ENCODE measurements at regions not wholly inside any gene's neighbourhood (a gene's known extent, or its start where the extent isn't known, plus 50 kb on each side); places are given as distances from the start of the nearest gene placed in this dataset.

DNA sequence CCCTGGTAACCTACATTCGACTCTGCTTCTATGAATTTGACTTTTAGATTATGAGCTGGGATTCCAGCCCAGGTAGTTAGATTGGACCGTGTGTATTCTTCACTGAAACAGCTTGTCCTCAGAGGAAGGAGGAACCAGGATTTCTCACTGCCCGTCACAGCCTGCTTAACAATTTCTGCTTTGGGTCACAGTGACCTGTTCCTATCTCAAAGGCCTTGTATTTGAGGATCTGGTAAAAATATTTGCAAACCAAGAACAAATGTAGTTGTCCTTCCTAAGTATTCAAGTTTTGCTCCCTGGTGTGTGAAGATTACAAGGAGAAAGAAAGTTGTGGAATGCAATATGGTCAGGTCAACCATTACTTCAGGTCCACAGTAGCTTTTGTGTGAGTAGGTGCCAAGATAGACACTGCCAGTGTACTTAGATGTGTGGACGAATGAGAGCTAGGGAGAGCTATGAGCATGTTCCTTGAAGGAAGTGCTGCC, 55.1 kb downstream of the KIF4B start:
- no peak for DNase-seq

DNA sequence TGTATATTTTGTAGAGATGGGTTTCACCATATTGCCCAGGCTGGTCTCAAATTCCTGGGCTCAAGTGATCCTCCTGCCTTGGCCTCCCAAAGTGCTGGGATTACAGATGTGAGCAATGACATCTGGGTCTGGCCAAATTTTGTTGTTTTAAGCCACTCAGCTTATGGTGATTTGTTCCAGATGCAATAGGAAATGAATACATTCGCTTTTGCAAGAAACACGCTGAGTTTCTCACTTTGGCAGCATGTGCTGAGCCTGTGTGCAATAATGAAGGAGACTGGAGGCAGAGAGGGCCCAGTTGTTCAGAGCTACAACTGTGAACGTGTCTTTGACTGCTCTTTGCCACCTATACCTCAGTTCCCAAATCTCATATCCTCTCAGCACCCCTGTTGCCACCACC, 56.4 kb downstream of the KIF4B start:
- no peak for DNase-seq

DNA sequence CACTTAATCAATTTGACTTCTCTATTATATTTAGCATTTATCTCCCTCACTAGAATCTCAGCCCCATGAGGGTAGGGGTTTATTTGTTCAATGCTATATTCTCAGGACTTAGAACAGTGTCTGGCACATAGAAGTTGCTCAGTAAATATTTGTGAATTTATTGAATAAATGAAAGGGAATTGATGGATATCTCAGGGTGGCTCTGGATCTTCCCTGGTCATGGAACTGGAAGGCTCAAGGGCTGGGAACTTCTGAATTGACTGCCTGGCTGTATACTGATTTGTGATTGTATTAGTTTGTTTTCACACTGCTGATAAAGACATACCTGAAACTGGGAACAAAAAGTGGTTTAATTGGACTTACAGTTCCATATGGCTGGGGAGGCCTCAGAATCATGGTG, 57.2 kb downstream of the KIF4B start:
- no peak for DNase-seq

DNA sequence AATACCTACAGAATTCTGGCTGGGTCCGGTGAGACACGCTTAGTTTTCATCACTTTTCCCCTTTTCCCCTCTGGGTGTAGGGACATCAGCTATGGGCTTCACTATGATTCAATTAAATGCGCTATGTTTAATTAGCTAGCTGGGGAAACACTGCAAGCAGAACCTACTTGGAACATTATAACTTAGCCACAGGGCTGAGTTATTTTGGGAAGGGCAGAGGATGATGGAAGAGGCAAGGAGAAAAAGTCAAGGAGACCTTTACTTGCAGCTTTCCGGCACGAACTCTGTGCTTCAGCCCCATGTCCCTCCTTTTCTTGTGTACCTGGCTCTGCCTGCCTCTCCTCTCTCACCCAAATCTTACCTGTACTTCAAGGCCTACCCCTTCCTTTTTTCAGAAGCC, 62.8 kb downstream of the KIF4B start:
- no peak for DNase-seq

DNA sequence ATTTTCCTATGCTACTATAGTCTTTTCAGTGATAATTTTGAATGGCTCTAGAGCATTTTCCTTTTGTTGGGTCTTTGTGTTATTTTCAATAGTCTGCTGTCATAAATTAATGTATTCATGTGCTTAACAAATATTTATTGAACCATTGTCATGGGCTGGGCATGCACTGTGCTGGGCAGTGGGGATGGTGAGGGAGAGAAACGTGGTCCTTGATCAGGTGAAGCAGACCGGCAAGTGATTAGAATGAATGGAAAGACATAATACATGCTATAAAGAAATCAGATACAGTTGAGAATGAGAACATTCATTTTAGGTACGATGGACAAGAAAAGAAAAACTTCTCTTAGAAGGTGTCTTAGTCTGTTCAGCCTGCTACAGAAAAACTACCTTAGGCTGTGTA, 66.1 kb downstream of the KIF4B start:
- no peak for DNase-seq

DNA sequence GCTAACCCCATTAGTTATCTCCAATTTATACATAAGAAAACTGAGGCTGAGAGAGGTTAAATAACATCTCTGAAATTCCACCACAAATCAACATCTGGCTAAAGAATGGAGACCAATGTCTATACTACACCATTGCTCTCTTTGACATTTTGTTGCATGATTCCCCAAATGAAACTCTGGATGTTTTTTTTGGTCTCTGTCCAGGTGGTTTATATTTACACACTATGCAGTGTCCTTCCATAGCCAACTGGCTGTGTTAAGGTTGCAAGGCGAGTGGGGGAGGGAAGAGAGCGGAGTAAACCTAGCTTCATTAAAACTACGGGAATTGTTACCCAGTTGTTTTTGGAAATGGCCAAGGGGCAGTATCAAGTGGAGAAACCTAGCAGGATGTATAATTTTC, 67.2 kb downstream of the KIF4B start:
- DNase-seq = no peak

DNA sequence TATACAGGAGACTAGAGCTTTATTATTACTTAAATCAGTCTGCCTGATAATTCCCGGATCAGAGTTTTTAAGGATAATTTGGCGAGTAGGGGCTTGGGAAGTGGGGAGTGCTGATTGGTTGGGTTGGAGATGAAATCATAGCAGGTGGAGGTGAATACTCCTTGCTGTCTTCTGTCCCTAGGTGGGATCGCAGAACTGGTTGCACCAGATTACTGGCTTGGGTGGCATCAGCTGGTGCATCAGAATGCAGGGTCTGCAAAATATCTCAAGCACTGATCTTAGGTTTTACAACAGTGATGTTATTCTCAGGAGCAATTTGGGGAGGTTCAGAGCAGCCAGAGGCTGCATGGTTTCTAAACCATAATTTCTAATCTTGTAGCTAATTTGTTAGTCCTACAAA, 68.1 kb downstream of the KIF4B start:
- no peak for DNase-seq

DNA sequence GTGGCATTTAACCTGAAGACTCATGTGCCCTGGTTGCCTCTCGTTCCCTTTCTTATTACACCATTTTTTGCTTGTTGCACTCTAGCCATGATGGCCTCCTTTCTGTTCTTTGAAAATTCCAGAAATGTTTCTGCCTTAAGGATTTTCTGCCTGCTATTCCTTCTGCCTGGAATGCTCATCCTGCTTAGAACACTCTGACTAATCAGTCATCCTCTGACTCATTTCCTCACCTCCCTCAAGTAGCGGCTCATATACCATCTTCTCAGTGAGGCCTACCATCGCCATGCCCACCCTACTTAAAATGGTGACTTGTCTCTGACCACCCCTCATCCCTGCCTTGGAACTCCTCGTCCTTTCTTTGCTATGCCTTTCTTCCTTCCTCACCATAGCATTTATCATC, 68.8 kb downstream of the KIF4B start:
- DNase-seq = no peak

DNA sequence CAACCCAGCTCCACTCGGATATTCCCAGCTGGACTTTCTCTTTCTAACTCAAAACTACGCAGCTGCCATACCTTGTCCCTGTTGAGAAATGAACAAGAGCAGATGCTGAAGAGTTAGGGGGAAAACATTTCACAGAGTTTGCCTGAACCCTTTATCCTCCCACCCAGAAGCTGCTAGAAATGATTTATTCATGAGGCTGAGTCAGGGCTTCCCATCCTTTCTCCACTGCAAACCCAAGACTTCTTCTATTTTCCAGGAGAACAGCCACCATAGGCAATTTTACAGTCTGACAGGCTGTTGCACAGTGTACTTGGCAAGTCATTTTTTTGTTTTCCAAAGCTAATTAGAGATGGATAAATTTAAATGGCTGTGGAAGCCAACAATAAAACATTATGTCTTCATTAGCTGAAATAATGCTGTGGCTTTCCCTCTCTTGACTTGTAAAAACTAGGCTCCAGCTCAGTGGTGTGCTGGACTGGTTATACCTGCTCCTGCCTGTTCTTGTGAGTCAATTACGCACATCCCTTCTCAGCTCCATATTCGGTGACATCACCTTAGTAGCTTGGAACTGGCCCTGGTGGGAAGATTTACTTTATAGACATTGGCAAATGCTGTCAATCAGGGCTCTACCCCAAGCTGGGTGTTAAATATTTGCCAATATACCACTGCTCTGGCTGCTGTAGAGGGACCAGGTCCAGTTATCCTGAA, 71.9 kb downstream of the KIF4B start:
- DNase-seq = no peak

DNA sequence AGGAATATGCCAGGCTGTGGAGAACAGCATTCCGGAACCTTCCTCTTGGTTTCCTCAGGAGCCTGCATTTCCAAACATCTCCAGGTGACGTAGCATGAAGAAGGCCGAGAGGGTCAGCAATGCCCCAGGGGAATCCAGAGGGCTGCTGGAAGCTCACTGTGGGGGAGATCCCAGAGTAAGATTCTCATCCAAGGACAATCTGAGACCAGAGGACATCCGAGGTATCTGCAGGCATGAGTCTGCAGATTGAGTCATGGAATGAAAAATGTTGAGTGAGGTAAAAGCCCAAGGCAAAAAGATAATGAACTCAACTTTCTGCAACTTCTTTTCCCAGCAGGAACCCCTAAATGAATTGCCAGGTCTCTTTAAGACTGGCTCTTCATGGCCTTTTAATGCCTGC, 73.5 kb downstream of the KIF4B start:
- DNase-seq = no peak

DNA sequence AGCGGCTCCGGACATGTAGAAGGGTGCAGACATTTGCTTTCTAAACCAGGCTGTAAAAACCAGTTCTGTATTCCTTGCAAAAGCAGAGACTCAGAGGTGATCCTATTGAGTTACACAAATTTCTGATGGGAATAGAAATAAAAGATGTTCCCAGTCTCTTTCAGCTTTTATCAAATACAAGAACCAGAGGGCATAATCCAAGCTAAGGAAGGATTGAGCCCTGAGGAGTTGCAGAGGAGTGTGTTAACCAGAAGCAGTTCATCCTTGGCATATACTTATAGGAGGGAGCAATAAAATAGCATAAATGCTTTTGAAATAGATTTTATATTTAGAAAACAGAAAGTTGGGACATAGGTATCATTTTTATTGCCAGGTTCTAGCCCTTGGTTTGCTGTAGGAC, 75.3 kb downstream of the KIF4B start:
- no peak for DNase-seq

DNA sequence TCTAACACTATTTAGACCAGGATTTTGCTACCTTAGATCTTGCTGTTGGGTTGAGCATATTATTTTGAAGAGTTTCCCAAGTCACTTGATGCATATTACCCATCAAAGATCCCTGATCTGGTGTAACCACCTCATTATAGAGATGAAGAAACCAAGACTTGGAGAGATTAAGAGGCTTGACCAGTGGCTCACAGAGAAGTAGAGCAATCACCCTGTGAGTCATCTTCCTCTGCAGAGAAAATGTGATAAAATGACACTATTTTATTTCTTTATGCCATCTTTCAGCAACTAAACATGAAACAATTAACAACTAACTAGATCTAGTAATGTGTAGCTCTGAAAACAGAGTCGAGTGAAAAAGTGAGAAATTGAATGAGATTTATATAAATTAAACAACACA, 76.1 kb downstream of the KIF4B start:
- no peak for DNase-seq

DNA sequence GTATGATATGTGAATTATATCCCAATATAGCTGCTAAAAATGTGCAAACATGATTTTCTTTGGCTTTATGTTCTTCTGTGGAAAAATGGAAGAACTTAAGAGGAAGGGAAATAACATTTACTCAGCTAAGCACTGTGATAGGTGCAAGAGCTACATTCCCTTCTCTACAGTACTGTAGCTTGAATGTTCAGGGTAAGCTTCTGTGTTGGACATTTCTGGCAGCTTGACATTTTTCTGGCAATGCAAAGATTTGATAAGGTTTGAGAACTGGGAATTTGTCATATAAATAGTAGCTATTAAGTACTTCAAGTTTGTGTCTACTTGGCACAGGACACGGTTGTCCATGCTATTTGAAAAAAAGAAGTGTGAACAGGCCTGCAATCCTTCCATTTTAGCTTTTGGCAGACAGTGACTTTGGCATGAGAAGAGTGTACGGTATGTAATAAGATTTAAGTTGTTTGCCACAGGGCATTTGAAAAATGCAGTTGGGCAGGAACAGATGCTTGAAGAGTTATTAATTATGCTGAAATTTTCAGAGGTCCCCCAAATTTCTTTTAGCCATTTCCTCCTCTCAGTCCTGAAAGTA, 77.6 kb downstream of the KIF4B start:
- DNase-seq = no peak

DNA sequence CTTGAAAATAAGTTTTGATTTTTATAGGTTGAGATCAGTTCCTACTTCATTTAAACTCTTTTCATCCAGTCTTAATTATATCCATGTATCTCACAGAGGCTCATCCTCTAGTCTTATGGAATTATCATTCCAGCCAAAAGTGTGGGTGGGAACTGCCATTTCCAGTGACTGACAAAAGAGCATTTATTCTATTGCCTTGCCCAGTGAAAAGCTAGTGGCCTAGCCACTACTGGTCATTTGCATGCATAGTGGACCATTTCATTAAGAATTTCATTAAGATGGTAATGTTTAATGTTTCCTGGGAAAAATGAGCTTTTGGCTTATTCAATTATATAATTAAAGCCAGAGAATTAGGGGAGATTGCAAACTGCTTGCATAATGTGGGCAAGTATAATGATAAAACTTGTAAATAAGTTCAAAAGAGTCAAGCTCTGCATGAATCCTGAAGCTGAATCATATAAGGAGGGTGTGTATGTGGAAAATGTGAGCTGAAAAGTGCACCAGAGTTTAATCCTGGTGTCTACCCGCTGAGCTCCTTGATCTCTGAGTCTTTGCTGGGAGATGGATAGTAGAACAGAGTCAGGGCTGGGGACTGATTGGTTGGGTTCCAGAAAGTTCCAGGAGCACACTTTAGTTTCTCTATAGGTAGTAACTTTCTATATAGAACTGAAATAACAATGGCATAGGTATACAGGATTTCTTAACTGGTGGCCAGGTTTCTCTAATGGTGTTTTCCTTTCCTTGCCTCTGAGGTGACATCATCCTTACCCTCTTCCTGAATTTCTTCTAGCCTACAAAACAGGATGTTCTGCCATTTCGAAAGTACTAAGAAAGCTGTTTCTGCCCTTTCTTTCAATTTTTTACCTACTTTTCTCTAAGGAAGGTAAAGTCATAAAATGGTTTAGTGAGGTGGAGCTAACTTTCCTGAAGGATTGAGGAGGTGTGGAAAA, 78.5 kb downstream of the KIF4B start:
- no peak for DNase-seq

DNA sequence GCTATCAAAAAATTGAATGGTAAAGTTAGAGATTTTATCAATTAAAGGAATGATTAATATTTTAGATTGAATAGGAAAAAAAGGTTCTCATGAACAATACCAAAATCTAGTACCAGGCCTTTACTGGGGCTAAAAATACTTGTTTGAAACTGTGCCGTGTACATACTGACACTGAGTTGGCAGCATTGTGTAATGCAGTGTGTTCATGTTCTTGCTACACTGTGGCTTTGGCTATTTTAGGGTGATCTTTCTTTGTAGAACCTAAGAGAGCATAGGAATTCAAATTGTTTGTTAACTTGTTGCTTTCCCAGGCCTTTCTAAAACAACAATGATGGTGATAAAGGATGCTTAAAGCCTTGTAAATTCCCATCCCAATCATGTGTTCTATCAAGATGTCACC, 80.9 kb downstream of the KIF4B start:
- DNase-seq = no peak

DNA sequence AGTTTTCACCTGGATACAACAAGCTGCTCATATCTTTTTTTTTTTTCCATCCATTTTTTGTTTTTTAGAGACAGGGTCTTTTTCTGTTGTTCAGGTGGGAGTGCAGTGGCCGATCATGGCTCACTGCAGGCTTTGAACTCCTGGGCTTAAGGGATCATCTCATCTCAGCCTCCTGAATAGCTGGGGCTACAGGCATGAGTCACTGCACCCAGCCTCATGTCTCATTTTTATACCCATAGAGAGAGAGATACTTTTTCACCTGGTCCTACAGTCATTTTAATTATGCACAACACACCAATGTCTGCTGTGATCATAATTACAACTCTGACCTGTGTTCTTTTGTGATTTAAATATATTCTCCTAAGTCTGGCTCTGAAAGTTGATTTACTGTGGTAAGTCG, 84.4 kb downstream of the KIF4B start:
- DNase-seq = no peak

DNA sequence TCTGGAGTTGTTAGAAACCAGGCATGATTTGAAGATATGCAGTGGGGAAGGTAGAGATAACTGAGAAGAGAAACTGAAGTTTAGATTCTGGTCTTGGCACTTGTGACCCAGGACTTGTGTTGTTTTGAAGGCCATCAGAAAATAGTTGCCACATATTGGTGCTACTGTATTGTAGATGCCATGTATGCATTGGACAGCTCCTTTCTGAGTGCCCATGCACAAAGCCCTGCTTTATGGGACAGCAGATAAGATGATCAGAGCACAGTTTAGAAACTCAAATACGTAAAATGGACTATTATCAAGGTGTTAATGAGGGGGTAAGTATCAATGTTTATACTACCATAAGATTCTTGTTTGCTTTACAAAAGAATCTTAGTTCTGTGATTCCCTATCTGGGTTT, 84.9 kb downstream of the KIF4B start:
- DNase-seq = no peak

DNA sequence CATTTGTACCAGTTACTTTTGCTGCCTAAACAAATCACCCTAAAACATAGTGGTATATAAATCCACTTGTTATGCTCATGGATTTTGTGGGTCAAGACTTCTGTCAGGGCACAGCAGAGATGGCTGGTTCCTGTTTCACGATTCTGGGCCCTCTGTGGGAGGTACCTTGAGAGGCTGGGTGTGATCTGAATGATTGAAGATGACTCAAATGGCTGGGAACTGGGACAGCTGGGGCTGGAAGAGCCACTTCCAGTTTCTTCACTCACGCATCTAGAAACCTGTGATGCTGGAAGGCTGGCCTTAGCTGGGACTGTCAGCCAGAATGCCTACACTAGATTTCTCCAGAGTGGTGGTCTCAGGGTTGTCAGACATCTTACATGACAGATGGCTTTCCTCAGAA, 88.1 kb downstream of the KIF4B start:
- DNase-seq = no peak

DNA sequence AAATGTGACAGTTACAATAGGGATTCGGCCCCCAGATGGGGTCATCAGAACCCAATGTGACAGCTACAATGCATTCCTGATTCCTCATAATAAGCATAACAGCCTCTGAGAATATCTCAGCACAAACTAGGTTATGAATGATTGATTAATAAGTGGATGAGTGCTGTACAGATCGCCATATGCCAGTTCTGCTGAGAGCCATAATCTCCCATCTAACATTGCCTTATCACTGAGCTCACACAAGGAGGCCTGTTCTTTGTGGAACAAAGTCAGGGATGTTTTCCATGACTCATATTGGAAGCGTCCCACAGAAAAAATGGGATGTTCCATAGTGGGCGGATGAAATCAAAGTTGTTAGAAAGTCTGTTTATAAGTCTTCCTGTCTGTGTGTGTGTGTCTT, 89.6 kb downstream of the KIF4B start:
- DNase-seq = no peak

DNA sequence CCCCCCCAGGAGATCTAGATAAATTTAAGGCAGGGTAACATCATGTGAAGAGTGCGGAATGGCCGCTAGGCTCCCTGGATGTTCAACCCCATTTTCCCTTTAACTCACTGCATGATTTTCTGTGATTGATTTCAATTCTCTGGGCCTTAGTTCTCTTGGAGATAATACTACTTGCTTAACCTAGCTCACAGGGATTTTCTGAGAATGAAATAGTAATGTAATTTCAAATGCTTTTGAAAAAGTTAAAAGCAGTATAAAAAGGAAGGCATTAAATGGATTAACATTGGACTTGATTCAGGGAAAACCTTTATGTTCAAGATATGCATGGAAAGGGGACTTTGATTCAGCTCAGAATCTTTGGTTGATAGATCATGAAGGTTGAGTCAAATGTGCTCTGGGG, 90.9 kb downstream of the KIF4B start:
- DNase-seq = no peak

DNA sequence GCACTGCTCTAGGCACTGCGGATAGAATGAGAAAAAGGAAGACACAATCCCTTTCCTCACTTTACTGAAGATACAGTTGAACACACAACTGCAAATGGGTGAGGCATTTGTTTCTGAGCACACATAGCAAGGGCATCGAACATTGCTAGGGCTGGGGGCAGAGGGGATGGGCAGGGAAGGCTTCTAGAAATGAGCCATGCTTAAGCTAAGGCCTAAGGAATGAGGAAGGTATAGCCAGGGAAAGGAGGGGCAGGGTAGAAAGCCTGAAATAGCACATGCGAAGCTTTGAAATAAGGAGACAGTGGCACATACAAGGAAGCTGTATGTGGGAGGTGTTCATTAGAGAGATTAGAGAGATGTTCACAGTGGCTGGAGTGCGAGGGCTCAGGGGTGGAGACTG, 92.7 kb downstream of the KIF4B start:
- DNase-seq = no peak

DNA sequence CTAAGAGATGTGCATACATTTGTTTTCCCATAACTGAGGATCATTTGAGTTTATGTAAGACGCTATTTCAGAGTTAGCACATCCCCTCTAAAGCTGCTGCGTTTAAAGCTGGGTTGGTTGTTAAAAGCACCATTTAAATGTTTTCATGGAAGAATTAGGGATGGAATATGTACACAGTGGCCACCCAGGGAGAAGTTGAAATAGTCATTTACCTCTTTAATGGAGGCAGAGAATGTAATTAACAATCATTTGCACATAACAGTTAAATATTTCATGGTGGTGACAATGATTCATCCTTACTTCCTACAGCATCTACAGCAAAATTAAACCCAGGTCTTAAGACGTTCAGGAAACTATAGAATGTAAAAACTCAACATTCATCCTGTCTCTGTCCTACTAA, 100.3 kb downstream of the KIF4B start:
- no peak for DNase-seq

DNA sequence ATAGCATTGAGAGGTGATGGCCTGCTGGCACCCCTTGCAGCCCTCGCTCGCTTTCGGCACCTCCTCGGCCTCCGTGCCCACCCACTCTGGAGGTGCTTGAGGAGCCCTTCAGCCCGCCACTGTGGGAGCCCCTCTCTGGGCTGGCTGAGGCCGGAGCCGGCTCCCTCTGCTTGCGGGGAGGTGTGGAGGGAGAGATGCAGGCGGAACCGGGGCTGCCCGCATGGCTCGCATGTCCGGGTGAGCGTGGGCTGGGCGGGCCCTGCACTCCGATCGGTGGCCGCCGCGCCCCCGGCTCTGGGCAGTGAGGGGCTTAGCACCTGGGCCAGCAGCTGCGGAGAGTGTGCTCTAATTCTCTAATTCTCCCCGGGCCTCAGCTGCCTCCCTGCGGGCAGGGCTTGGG, 101.1 kb downstream of the KIF4B start:
- DNase-seq = no peak
